ENCODE measurements at regions not wholly inside any gene's neighbourhood (a gene's known extent, or its start where the extent isn't known, plus 50 kb on each side); places are given as distances from the start of the nearest gene placed in this dataset.

DNA sequence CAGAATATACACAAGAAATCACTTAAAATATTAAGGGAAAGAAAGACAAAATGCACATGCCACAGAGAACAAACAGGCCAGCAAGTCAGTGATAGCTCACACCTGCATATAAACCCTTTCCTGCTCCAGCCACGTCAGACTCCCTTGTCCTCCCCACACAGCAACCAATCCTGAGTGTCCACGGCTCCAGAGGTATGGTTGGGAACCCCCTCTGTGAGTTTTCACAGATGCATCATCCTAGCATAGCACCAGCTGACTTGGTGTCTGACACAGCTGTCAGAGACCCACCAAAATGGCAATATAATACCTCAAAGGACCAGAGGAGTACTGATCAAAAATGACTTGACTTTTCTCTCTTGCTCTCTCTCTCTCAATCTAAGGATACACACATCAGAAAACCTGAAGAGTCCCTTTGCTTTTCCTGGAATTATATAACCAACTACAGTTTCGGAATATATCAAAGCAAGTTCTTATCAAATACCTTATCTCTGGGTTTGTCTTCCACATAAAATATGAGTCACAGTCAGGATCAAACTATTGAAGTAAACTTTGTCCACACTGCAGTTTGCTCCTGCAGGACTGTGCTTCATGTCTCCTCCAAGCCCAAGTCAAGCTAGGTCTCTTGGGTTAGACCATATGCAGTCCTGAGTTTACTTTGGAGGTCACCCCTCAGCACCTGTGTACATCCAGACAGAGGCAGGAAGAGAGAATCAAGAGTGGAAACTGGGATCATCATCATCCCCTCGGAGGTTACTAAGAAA, 187.1 kb upstream of the THBS1 start:
- peaks cover 11% of the 10 kb centered on the region for H3K4me1 ChIP-seq (ENCODE audit: control insufficient read depth, insufficient read depth, low read length)
- H3K36me3 ChIP-seq (ENCODE audit: control insufficient read depth, insufficient read depth, low read length): no peaks in the 10 kb centered on the region
- H3K9me3 ChIP-seq (ENCODE audit: control insufficient read depth, low read length): no peaks in the 10 kb centered on the region
- H3K27me3 ChIP-seq (ENCODE audit: control insufficient read depth, insufficient read depth, low read length): no peaks in the 10 kb centered on the region
- no peak overlapping the region for H3K4me3 ChIP-seq (ENCODE audit: low read length)
- H3K9ac ChIP-seq (ENCODE audit: low read length): no peak overlapping the region

DNA sequence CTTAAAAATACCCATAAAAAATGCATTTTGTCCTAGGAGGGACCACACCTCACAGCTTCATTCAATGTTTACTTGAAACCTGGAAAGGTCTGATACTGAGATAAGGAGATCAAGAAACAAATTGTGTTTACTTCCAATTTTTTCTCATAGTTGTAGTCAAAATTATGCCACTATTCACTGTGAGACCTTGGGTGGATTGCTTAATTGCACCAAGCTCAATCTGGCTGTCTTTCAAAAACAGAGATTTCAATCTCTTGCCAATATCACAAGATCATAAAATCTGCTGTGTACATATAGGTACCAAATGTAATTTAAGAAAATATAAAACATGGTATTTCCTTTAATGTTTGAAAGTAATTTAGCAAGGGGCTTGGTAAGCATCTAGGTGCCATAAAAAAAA, 186.4 kb upstream of the THBS1 start:
- Histone ChIP-seq H3K4me1 (ENCODE audit: control insufficient read depth, insufficient read depth, low read length) (peaks cover 11% of the 10 kb centered on the region), H3K36me3 (ENCODE audit: control insufficient read depth, insufficient read depth, low read length) (no peaks in the 10 kb centered on the region), H3K9me3 (ENCODE audit: control insufficient read depth, low read length) (no peaks in the 10 kb centered on the region), H3K9ac (ENCODE audit: low read length) (no peak overlapping the region), H3K27me3 (ENCODE audit: control insufficient read depth, insufficient read depth, low read length) (no peaks in the 10 kb centered on the region), H3K4me3 (ENCODE audit: low read length) (no peak overlapping the region)

DNA sequence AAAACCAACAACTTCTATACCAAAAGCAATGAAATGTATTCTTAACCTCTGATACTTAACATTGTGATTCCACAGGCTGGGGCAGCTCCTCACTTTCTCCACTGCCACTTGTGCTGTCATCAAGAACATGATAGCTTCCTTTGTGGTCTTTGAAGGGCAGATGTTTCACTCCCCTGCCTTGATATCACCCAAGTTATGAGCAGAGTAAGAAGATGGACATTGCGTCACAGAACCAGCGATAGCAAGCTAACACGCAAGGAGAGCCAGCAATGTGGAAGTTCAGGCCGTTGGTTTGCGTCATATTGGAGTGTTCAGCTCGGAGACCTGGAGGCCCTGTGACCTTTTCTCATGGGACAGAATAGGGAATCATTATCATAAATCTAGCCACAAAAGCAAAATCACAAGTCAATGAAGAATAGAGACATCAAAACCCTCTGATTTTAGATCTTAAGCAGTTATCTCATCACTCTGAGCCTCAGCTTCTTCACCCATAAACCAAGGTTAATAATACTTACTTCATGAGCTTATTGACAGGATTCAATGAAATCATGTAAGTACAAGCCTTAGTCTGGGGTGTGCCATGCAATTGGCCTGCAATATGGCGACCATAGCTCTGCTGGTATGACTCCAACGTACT, 183.8 kb upstream of the THBS1 start:
- no peak overlapping the region for H3K9ac ChIP-seq (ENCODE audit: low read length)
- H3K27me3 ChIP-seq (ENCODE audit: control insufficient read depth, insufficient read depth, low read length): no peaks in the 10 kb centered on the region
- no peaks in the 10 kb centered on the region for H3K9me3 ChIP-seq (ENCODE audit: control insufficient read depth, low read length)
- no peaks in the 10 kb centered on the region for H3K36me3 ChIP-seq (ENCODE audit: control insufficient read depth, insufficient read depth, low read length)
- H3K4me3 ChIP-seq (ENCODE audit: low read length): no peak overlapping the region
- H3K4me1 ChIP-seq (ENCODE audit: control insufficient read depth, insufficient read depth, low read length): peaks cover 11% of the 10 kb centered on the region

DNA sequence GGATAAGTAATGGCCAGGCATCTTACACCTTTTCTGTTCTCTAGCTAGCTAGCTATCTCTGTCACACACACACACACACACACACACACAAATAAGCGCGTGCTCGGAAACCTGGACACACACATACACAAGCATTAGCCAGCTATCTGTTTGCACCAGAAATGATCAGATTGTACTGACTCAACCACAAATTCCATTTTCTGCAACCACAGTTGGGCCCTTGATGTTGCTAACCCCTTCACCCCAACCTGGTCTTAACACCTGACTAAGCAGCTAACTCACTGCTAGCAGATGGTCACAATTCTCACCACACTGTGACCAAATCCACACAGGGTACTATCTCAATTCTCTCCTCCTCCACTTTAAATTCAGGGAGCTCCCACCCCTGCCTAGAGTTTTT, 183.0 kb upstream of the THBS1 start:
- Histone ChIP-seq H3K4me1 (ENCODE audit: control insufficient read depth, insufficient read depth, low read length) (peaks cover 11% of the 10 kb centered on the region), H3K9me3 (ENCODE audit: control insufficient read depth, low read length) (no peaks in the 10 kb centered on the region), H3K9ac (ENCODE audit: low read length) (no peak overlapping the region), H3K27me3 (ENCODE audit: control insufficient read depth, insufficient read depth, low read length) (no peaks in the 10 kb centered on the region), H3K4me3 (ENCODE audit: low read length) (no peak overlapping the region), H3K36me3 (ENCODE audit: control insufficient read depth, insufficient read depth, low read length) (no peaks in the 10 kb centered on the region)

DNA sequence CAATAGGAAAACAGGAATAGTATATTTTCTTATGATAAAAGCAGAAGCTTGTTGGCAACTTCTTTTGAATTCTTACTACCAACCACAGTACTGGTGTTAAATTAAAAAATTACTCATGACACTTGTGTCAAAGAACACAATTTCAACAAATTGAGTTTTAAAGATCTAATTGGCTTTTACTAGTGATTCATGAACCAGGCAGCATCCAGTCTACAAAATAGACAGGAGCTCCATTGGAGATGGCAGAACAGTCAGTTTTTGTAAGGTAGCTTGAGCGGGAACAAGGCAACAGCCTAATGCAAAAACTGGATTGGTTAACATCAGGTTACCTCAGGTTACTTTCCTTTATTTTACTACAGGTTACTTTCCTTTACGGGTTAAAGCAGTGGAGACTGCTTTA, 181.3 kb upstream of the THBS1 start:
- H3K4me3 ChIP-seq (ENCODE audit: low read length): no peak overlapping the region
- H3K9me3 ChIP-seq (ENCODE audit: control insufficient read depth, low read length): no peaks in the 10 kb centered on the region
- no peaks in the 10 kb centered on the region for H3K27me3 ChIP-seq (ENCODE audit: control insufficient read depth, insufficient read depth, low read length)
- H3K36me3 ChIP-seq (ENCODE audit: control insufficient read depth, insufficient read depth, low read length): no peaks in the 10 kb centered on the region
- H3K9ac ChIP-seq (ENCODE audit: low read length): no peak overlapping the region
- H3K4me1 ChIP-seq (ENCODE audit: control insufficient read depth, insufficient read depth, low read length): no peaks in the 10 kb centered on the region

DNA sequence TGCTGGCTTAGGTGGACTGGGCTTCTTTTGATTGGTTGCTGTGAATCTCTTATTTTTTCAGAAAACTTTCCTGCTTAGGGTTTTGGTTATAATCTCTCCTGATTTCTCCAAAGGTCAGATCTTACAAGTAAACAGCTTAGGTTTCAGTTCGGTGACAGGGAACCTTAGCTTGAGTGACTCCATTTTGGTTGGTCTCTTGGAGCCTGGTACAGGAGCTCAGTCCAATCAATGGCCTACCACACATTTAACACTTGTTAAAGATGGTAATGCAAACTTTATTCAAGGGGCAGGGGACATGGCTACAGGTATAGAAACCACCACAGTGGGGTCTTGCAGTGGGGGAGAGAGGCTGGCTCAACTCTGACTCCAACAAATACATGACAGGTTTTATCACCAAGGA, 180.9 kb upstream of the THBS1 start:
- Histone ChIP-seq H3K27me3 (ENCODE audit: control insufficient read depth, insufficient read depth, low read length) (no peaks in the 10 kb centered on the region), H3K36me3 (ENCODE audit: control insufficient read depth, insufficient read depth, low read length) (no peaks in the 10 kb centered on the region), H3K9me3 (ENCODE audit: control insufficient read depth, low read length) (no peaks in the 10 kb centered on the region), H3K4me3 (ENCODE audit: low read length) (no peak overlapping the region), H3K9ac (ENCODE audit: low read length) (no peak overlapping the region), H3K4me1 (ENCODE audit: control insufficient read depth, insufficient read depth, low read length) (no peaks in the 10 kb centered on the region)

DNA sequence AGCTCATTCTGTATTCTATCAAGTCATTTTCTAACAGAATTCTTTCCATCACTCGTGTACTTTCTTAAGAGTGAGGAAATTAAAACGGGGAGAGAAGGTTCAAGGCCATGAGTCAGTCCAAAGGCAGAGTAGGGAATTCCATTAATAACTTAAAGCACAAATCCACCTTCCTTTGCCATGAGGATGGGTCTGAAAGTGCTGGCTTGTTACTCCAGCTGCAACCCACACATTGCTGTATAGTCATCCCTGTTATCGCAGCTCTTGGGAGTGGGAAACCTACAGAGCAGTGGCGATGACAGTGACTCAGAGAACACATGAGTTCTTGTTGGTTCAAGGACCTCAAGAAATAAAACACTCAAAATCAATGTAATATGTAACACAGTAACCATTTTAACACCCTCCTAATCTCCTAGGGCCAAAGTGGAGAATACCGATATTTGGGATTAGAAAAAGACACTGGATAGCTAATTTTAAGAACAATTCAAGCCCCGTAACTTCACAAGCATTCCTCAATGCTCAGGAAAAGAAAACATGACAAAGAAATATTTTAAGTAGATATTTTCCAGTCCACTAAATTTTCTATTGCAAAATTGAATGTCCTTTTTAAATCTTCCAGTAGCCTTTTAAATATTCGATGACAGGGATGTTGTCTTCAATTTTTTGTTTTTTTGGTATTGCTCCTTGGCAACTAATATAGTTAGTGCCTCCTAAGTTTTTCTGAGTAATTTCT, 179.9 kb upstream of the THBS1 start:
- Histone ChIP-seq H3K36me3 (ENCODE audit: control insufficient read depth, insufficient read depth, low read length) (no peaks in the 10 kb centered on the region), H3K9ac (ENCODE audit: low read length) (no peak overlapping the region), H3K4me1 (ENCODE audit: control insufficient read depth, insufficient read depth, low read length) (no peaks in the 10 kb centered on the region), H3K4me3 (ENCODE audit: low read length) (no peak overlapping the region), H3K27me3 (ENCODE audit: control insufficient read depth, insufficient read depth, low read length) (no peaks in the 10 kb centered on the region), H3K9me3 (ENCODE audit: control insufficient read depth, low read length) (no peaks in the 10 kb centered on the region)

DNA sequence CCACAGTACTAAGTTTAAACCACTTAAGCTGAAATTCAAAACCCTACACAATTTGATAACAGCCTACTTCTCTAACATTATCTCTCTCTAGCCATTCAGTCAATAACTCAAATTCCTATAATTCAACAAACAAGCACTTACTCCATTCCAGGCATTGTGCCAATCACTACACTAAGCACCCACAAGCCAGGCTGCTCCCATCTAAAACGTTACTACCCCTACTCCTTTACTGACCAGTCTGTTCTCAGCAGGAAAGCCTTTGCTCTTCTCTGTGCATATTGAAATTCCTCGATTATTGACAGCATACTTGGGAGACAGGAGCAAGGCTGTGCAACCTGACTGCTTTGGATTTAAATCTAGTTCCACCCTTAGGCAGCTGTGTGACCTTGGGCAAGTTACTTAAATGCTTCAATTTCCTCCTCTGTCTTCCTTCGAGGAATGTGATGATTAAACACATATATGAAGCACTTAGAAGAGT, 177.2 kb upstream of the THBS1 start:
- H3K36me3 ChIP-seq (ENCODE audit: control insufficient read depth, insufficient read depth, low read length): no peaks in the 10 kb centered on the region
- no peak overlapping the region for H3K9ac ChIP-seq (ENCODE audit: low read length)

DNA sequence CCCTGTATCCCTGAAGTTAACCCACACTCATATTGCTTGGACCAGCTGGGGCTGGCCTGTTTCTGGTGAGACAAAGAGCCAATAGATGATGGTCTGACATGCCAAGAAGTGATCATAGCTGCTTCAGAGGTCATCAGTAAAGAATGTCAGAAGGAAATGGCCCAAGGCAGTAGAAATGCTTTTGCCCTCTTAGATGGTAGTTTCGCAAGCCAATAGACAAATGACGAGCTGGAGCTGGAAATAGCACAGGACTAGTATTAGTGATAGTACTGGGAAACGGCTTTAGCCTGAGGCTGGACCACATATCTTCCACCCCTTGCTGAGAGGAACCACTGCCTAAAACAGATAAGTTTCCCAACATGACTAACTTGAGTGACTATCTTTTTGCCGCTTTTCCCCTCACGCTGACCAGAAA, 176.1 kb upstream of the THBS1 start:
- H3K9me3 ChIP-seq (ENCODE audit: control insufficient read depth, low read length): no peaks in the 10 kb centered on the region
- no peaks in the 10 kb centered on the region for H3K27me3 ChIP-seq (ENCODE audit: control insufficient read depth, insufficient read depth, low read length)
- no peak overlapping the region for H3K9ac ChIP-seq (ENCODE audit: low read length)
- no peaks in the 10 kb centered on the region for H3K36me3 ChIP-seq (ENCODE audit: control insufficient read depth, insufficient read depth, low read length)
- H3K4me1 ChIP-seq (ENCODE audit: control insufficient read depth, insufficient read depth, low read length): no peaks in the 10 kb centered on the region
- H3K4me3 ChIP-seq (ENCODE audit: low read length): no peak overlapping the region

More for the DNA sequence above, 177.2 kb upstream of the THBS1 start:
- Histone ChIP-seq H3K27me3 (ENCODE audit: control insufficient read depth, insufficient read depth, low read length) (no peaks in the 10 kb centered on the region), H3K4me3 (ENCODE audit: low read length) (no peak overlapping the region), H3K4me1 (ENCODE audit: control insufficient read depth, insufficient read depth, low read length) (no peaks in the 10 kb centered on the region), H3K9me3 (ENCODE audit: control insufficient read depth, low read length) (no peaks in the 10 kb centered on the region)

DNA sequence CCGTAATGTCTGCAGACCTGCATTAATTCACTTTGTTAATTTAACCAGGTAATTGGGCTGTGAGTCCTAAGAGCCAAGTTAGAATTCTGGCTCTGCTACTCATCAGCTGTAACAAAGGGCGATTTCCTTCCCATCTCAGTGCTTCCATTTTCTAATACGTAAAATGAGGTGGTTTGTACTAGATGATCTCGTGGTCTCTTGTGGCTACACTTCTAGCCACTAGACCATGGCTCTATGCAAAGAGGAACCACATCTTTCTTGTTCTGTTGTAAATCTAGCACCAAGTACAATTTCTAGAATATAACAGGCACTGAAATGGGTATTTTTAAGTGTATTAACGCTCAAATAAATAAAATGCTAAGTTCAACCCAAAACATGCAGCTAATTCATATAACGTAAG, 174.4 kb upstream of the THBS1 start:
- no peaks in the 10 kb centered on the region for H3K36me3 ChIP-seq (ENCODE audit: control insufficient read depth, insufficient read depth, low read length)
- H3K9me3 ChIP-seq (ENCODE audit: control insufficient read depth, low read length): no peaks in the 10 kb centered on the region
- H3K4me3 ChIP-seq (ENCODE audit: low read length): no peak overlapping the region
- no peaks in the 10 kb centered on the region for H3K27me3 ChIP-seq (ENCODE audit: control insufficient read depth, insufficient read depth, low read length)
- H3K9ac ChIP-seq (ENCODE audit: low read length): no peak overlapping the region
- no peaks in the 10 kb centered on the region for H3K4me1 ChIP-seq (ENCODE audit: control insufficient read depth, insufficient read depth, low read length)

DNA sequence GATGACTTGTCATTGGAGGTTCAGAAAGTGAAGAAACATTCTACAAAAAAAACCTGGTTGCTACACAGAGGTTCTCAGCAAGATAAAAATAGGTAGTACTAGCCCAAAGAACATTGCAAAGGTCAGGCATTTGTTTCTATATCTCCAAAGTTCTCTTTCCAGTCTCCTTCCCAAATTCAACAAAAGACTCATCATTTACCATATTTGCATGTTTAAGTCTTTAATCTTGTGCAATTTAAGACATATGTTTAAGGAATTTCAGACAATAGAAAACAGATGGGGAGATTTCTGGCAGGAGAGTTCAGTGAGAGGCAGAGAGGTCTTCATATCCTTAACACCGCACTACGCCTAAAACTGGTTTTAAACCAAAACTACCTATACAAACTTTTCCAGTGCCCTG, 173.8 kb upstream of the THBS1 start:
- Histone ChIP-seq H3K9me3 (ENCODE audit: control insufficient read depth, low read length) (no peaks in the 10 kb centered on the region), H3K36me3 (ENCODE audit: control insufficient read depth, insufficient read depth, low read length) (no peaks in the 10 kb centered on the region), H3K4me3 (ENCODE audit: low read length) (no peak overlapping the region), H3K27me3 (ENCODE audit: control insufficient read depth, insufficient read depth, low read length) (no peaks in the 10 kb centered on the region), H3K9ac (ENCODE audit: low read length) (no peak overlapping the region), H3K4me1 (ENCODE audit: control insufficient read depth, insufficient read depth, low read length) (no peaks in the 10 kb centered on the region)

DNA sequence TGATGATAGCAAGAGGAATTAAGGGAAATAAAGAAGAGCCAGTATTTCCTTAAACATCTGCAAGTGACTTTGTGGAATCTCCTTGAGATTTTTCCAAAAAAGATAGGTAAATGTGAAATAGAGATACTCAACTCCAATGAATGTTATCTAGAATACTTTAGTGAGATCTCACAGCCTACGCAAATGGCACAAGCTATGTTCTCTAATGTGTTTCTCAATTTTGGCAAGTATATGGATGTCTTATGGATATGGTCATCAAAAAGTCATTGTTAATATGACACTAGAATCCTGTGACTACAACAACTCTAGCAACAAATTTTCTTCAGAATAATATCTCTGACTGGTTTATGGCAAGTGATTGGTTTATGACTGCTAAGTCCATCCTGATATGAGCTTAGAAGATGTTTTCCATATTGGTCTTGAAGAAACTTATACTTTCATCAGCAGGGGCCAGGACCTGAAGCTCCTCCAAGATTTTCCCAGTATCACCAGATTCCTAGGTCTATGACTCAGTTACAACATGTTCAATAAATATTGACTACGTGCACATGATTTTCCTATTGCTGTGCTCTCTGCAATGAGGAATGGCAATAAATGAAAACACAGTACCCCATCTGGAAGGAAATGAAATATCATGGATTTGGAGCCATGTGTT, 170.9 kb upstream of the THBS1 start:
- Histone ChIP-seq H3K4me1 (ENCODE audit: control insufficient read depth, insufficient read depth, low read length) (no peaks in the 10 kb centered on the region), H3K4me3 (ENCODE audit: low read length) (no peak overlapping the region), H3K27me3 (ENCODE audit: control insufficient read depth, insufficient read depth, low read length) (no peaks in the 10 kb centered on the region)

More for the DNA sequence above, 170.9 kb upstream of the THBS1 start:
- H3K9me3 ChIP-seq (ENCODE audit: control insufficient read depth, low read length): no peaks in the 10 kb centered on the region
- H3K9ac ChIP-seq (ENCODE audit: low read length): no peak overlapping the region
- no peaks in the 10 kb centered on the region for H3K36me3 ChIP-seq (ENCODE audit: control insufficient read depth, insufficient read depth, low read length)
